K562 (cell line): ENCODE measurements at regions not wholly inside any gene's neighbourhood (a gene's known extent, or its start where the extent isn't known, plus 50 kb on each side); places are given as distances from the start of the nearest gene placed in this dataset.

Source experiments
- ATAC-seq: fragments of 200-7000 bp; cut with Tn5 transposase; 3 replicates; pipeline ENCODE4 v1.9.1; 2020; ENCODE audit warnings: moderate library complexity
- BruUV-seq: library from RNA; stranded (reverse); fragments of 400-500 nt; replicated peaks from 2 replicates; lab custom pipeline; 2021; lab: Mats Ljungman, UMichigan
- CTCF ChIA-PET: fragments of 300-600 bp; formaldehyde crosslinking; extraction: SDS; loops from one replicate; lab custom pipeline; 2021; ENCODE audit warnings: low intra/inter-chr PET ratio; lab: Yijun Ruan, JAX
- POLR2A ChIA-PET: fragments of 300-600, 350-650 bp; sonication (Branson Sonifier 250); formaldehyde crosslinking; extraction: SDS; loops from one replicate; lab custom pipeline; 2021; ENCODE audit warnings: antibody characterized with exemption, inconsistent platforms; lab: Yijun Ruan, JAX
- DNase-seq, 4 experiments: peaks; one replicate each; pipeline versions ENCODE4 v3.0.0 to v3.0.0-alpha.2; 2011 to 2018; ENCODE audit warnings: low spot score in 3 of 4, mixed read lengths in 3 of 4; ENCODE audit errors: extremely low read depth in 1 of 4
- FAIRE-seq: peaks from 2 replicates; lab custom pipeline; 2011; peaks lifted over from hg19 to GRCh38; lab: Jason Lieb, UNC
- H2AFZ ChIP-seq: 2 replicates; pipeline ENCODE4 v1.6.0; 2011; ENCODE audit warnings: low read depth, low read length, control low read depth, inconsistent platforms
- H3K27ac ChIP-seq: fragments of 200-600 bp; 3 replicates; pipeline ENCODE4 v1.8.0; 2011; ENCODE audit warnings: low read depth, mild to moderate bottlenecking, control low read depth, inconsistent platforms, low read length, moderate library complexity, mixed read lengths; ENCODE audit errors: extremely low read depth
- H3K27me3 ChIP-seq, 2 experiments: fragments of 300-600 bp in 1 of 2; 2 replicates in 1 of 2; 3 replicates in 1 of 2; pipeline versions ENCODE4 v1.6.0 to v1.8.0; 2011; ENCODE audit warnings: inconsistent platforms in 2 of 2, low read length in 2 of 2, mild to moderate bottlenecking in 1 of 2, mixed read lengths in 1 of 2, moderate library complexity in 1 of 2; ENCODE audit not compliant: control insufficient read depth in 2 of 2, insufficient read depth in 2 of 2
- H3K36me3 ChIP-seq: fragments of 300-600 bp; 3 replicates; pipeline ENCODE4 v1.8.0; 2011; ENCODE audit warnings: mild to moderate bottlenecking, low read length, inconsistent platforms; ENCODE audit not compliant: control insufficient read depth, insufficient read depth
- H3K4me1 ChIP-seq, 2 experiments: fragments of 200-600 bp in 1 of 2; replicated peaks in 1 of 2; 2 replicates in 1 of 2; 3 replicates in 1 of 2; pipeline versions ENCODE4 v1.5.1 to v1.8.0; 2011; ENCODE audit warnings: inconsistent platforms in 2 of 2, low read length in 2 of 2, mild to moderate bottlenecking in 1 of 2, mixed read lengths in 1 of 2, moderate library complexity in 1 of 2; ENCODE audit not compliant: control insufficient read depth in 2 of 2, insufficient read depth in 2 of 2
- H3K4me2 ChIP-seq: 2 replicates; pipeline ENCODE4 v1.6.1; 2011; ENCODE audit warnings: low read length, control low read depth, inconsistent platforms, mixed read lengths; ENCODE audit not compliant: insufficient read depth
- H3K4me3 ChIP-seq: fragments of 200-600 bp; sonication (generic), shearing (Covaris generic); 2 replicates; pipeline ENCODE4 v1.5.1; 2016; ENCODE audit warnings: control low read depth, inconsistent platforms
- H3K79me2 ChIP-seq: fragments of 200-600 bp; 3 replicates; pipeline ENCODE4 v1.8.0; 2011; ENCODE audit warnings: low read length, inconsistent platforms; ENCODE audit not compliant: control insufficient read depth, insufficient read depth
- H3K9ac ChIP-seq, 2 experiments: 2 replicates each; pipeline versions ENCODE4 v1.6.0 to v1.6.1; 2011; ENCODE audit warnings: low read depth in 2 of 2, low read length in 2 of 2, control low read depth in 1 of 2, inconsistent platforms in 1 of 2, mild to moderate bottlenecking in 1 of 2, mixed read lengths in 1 of 2; ENCODE audit not compliant: insufficient read depth in 1 of 2
- H3K9me1 ChIP-seq: one replicate; pipeline ENCODE4 v1.6.0; 2011; ENCODE audit warnings: inconsistent platforms, mild to moderate bottlenecking, low read length, moderate library complexity; ENCODE audit not compliant: control insufficient read depth, insufficient read depth
- H3K9me3 ChIP-seq: replicated peaks from 2 replicates; pipeline ENCODE4 v1.5.1; 2011; ENCODE audit warnings: low read depth, low read length, inconsistent platforms; ENCODE audit not compliant: control insufficient read depth, insufficient read depth
- H4K20me1 ChIP-seq: replicated peaks from 2 replicates; pipeline ENCODE4 v1.6.1; 2011; ENCODE audit warnings: low read length, inconsistent platforms, mixed read lengths; ENCODE audit not compliant: control insufficient read depth, insufficient read depth
- GATA2 ChIP-seq: sonication (generic); formaldehyde crosslinking; IDR thresholded peaks from 2 replicates; pipeline ENCODE4 v1.4.0; 2020; ENCODE audit warnings: mild to moderate bottlenecking, missing genetic modification reagents
- MCM3 ChIP-seq: fragments of 450-650 bp; IDR thresholded peaks from 2 replicates; pipeline ENCODE4 v1.6.1; 2016
- NR2F6 ChIP-seq: fragments of 450-650 bp; formaldehyde crosslinking; IDR thresholded peaks from 2 replicates; pipeline ENCODE4 v1.4.0; 2020; ENCODE audit warnings: mild to moderate bottlenecking
- SIN3A ChIP-seq, 2 experiments: fragments of 150-350 bp in 1 of 2; IDR thresholded peaks; 2 replicates each; pipeline ENCODE4 v1.6.1; 2011 to 2016; ENCODE audit warnings: borderline replicate concordance in 2 of 2, low read depth in 2 of 2, low read length in 2 of 2, mild to moderate bottlenecking in 2 of 2, moderate library complexity in 2 of 2; ENCODE audit not compliant: control insufficient read depth in 1 of 2
- SRSF7 ChIP-seq: fragments of 200-400 bp; formaldehyde crosslinking; optimal IDR thresholded peaks from 2 replicates; pipeline ENCODE3; 2017; ENCODE audit warnings: mild to moderate bottlenecking, low read depth, low read length
- STAT5B ChIP-seq: fragments of 250-450 bp; sonication (Bioruptor Pico); IDR thresholded peaks from 2 replicates; pipeline ENCODE4 v1.8.0; 2021; ENCODE audit warnings: mild to moderate bottlenecking, inconsistent platforms
- XRCC4 ChIP-seq: IDR thresholded peaks from one replicate; pipeline ENCODE4 v1.6.1; 2011; ENCODE audit not compliant: insufficient read depth, insufficient read length; ENCODE audit errors: extremely low read depth
- ZNF384 ChIP-seq: IDR thresholded peaks from 2 replicates; pipeline ENCODE4 v1.6.1; 2012; ENCODE audit warnings: low read depth, low read length, improper control_type of control experiment
- WGBS: fragments of 100-300 bp; shearing (Covaris generic); methylation state at CpG from one replicate; pipeline ENCODE4 v1.1.6; 2016; ENCODE audit warnings: low coverage, mixed read lengths; ENCODE audit not compliant: insufficient coverage; ENCODE audit errors: missing lambda C conversion rate; 5-methylcytosine and 5-hydroxymethylcytosine counted together
- in situ Hi-C: fragments of 300-500 bp; cut with MboI; formaldehyde crosslinking; loops from 4 replicates; pipeline ENCODE4 v1.15.0; 2018; ENCODE audit warnings: inconsistent platforms, mixed read lengths
- intact Hi-C: fragments of 100-400 bp; cut with micrococcal nuclease; formaldehyde crosslinking; loops from 2 replicates; pipeline ENCODE4 v1.14.2; 2022
- TF ChIP-seq, protein P1 (sequence below): fragments of 450-650 bp; IDR thresholded peaks from 2 replicates; pipeline ENCODE4 v1.6.1; 2016
- TF ChIP-seq, protein P2 (sequence below), 2 experiments: fragments of 250-450 bp in 1 of 2; fragments of 450-650 bp in 1 of 2; sonication (Bioruptor Pico) in 1 of 2; IDR thresholded peaks; 2 replicates each; pipeline versions ENCODE4 v1.6.1 to v1.8.0; 2016 to 2021; ENCODE audit warnings: mild to moderate bottlenecking in 2 of 2, moderate library complexity in 2 of 2, missing compliant biosample characterization in 1 of 2, missing genetic modification characterization in 1 of 2
- TF ChIP-seq, protein P3 (sequence below): sonication (generic); formaldehyde crosslinking; IDR thresholded peaks from 2 replicates; pipeline ENCODE4 v1.8.1; 2022; ENCODE audit warnings: missing genetic modification reagents
- TF ChIP-seq, protein P4 (sequence below): fragments of 250-450 bp; sonication (Bioruptor Pico); IDR thresholded peaks from 2 replicates; pipeline ENCODE4 v1.5.1; 2021; ENCODE audit warnings: mild to moderate bottlenecking

DNA sequence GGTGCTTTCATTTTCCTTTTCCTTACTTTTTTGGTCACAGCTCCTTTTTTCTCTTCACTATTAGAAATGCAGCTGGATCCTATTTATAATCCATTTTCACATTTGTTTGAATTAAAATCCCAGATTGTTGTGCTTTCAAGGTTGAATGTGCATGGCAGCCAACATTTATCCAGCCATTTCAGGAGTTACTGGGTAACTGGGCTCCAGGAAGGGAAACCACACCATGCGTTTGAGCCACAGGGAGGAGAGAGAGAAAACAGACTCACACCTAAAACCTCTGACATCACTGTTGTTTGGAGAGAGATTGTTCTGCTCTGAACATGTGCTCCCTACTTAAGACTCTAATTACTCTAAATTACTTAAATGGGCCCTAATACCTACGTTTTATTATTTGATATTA is 173.4 kb downstream of the BMP2 start:
- Histone ChIP-seq H3K4me3 (no peak overlapping the region), H3K27ac (no peak overlapping the region), H3K9ac (no peak overlapping the region), H3K9me3 (no peaks in the 10 kb centered on the region), H3K4me1 (no peaks in the 10 kb centered on the region), H3K27me3 (no peaks in the 10 kb centered on the region), H3K36me3 (no peaks in the 10 kb centered on the region), H3K9me1 (no peaks in the 10 kb centered on the region), H4K20me1 (no peaks in the 10 kb centered on the region), H2AFZ (no peak overlapping the region), H3K4me2 (no peak overlapping the region), H3K79me2 (no peaks in the 10 kb centered on the region)
- no peak for ATAC-seq
- CTCF ChIA-PET: no interaction called here
- POLR2A ChIA-PET: no interaction called here
- intact Hi-C loops (no loop called here), in situ Hi-C loops (no loop called here)
- TF ChIP-seq STAT5B (CRISPR knock-in tag): no peak
- TF ChIP-seq, protein P1, sequence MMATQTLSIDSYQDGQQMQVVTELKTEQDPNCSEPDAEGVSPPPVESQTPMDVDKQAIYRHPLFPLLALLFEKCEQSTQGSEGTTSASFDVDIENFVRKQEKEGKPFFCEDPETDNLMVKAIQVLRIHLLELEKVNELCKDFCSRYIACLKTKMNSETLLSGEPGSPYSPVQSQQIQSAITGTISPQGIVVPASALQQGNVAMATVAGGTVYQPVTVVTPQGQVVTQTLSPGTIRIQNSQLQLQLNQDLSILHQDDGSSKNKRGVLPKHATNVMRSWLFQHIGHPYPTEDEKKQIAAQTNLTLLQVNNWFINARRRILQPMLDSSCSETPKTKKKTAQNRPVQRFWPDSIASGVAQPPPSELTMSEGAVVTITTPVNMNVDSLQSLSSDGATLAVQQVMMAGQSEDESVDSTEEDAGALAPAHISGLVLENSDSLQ: no peak
- no peak for TF ChIP-seq GATA2
- no peak for TF ChIP-seq SRSF7
- no peak for TF ChIP-seq SIN3A (IDR thresholded peaks at IDR 0.05; ENCODE audit: borderline replicate concordance in 2 of 2, control insufficient read depth in 1 of 2, low read depth in 2 of 2, low read length in 2 of 2)
- no peak for TF ChIP-seq ZNF384
- TF ChIP-seq, protein P2, sequence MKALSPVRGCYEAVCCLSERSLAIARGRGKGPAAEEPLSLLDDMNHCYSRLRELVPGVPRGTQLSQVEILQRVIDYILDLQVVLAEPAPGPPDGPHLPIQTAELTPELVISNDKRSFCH (CRISPR knock-in tag; IDR thresholded peaks at IDR 0.05): no peak
- TF ChIP-seq, protein P2 (tag; IDR thresholded peaks at IDR 0.05): no peak
- TF ChIP-seq, protein P3, sequence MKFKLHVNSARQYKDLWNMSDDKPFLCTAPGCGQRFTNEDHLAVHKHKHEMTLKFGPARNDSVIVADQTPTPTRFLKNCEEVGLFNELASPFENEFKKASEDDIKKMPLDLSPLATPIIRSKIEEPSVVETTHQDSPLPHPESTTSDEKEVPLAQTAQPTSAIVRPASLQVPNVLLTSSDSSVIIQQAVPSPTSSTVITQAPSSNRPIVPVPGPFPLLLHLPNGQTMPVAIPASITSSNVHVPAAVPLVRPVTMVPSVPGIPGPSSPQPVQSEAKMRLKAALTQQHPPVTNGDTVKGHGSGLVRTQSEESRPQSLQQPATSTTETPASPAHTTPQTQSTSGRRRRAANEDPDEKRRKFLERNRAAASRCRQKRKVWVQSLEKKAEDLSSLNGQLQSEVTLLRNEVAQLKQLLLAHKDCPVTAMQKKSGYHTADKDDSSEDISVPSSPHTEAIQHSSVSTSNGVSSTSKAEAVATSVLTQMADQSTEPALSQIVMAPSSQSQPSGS (CRISPR knock-in tag): no peak
- TF ChIP-seq XRCC4: no peak
- TF ChIP-seq NR2F6: no peak
- TF ChIP-seq, protein P4, sequence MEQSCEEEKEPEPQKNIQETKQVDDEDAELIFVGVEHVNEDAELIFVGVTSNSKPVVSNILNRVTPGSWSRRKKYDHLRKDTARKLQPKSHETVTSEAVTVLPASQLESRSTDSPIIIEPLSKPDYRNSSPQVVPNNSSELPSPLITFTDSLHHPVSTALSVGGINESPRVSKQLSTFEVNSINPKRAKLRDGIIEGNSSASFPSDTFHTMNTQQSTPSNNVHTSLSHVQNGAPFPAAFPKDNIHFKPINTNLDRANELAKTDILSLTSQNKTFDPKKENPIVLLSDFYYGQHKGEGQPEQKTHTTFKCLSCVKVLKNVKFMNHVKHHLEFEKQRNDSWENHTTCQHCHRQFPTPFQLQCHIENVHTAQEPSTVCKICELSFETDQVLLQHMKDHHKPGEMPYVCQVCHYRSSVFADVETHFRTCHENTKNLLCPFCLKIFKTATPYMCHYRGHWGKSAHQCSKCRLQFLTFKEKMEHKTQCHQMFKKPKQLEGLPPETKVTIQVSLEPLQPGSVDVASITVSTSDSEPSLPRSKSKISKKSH: no peak
- no peak for TF ChIP-seq MCM3
- WGBS: 0% methylated on average over 2 of the region's 2 CpGs
- BruUV-seq: no TSS peak
- no peak for FAIRE-seq
- DNase-seq: no peak
